ENCODE measurements at regions not wholly inside any gene's neighbourhood (a gene's known extent, or its start where the extent isn't known, plus 50 kb on each side); places are given as distances from the start of the nearest gene placed in this dataset.

- TF ChIP-seq CTCF (IDR thresholded peaks at IDR 0.05 in 2 of 3, conservative IDR thresholded peaks at IDR 0.05 in 1 of 3; ENCODE audit: borderline replicate concordance in 1 of 3, insufficient read depth in 1 of 3, low read depth in 2 of 3, low read length in 2 of 3) (no peak), CEBPB (IDR thresholded peaks at IDR 0.05; ENCODE audit: low read depth) (no peak), POLR2A (IDR thresholded peaks at IDR 0.05; ENCODE audit: borderline replicate concordance, extremely low read depth, insufficient read depth, insufficient read length) (no peak), EZH2phosphoT487 (IDR thresholded peaks at IDR 0.05; ENCODE audit: borderline replicate concordance) (no peak), REST (IDR thresholded peaks at IDR 0.05; ENCODE audit: low read depth) (no peak), JUND (IDR thresholded peaks at IDR 0.05) (no peak), ELF1 (IDR thresholded peaks at IDR 0.05; ENCODE audit: borderline replicate concordance, low read depth) (no peak), EZH2 (IDR thresholded peaks at IDR 0.05) (no peak)
Measured at GRCh38 chr5:67257077-67257476, 60.5 kb upstream of the CD180 start.
